SK-N-SH treated with all-trans-retinoic acid at 6 μM for 48 hours (cell line): ENCODE measurements at regions not wholly inside any gene's neighbourhood (a gene's known extent, or its start where the extent isn't known, plus 50 kb on each side); places are given as distances from the start of the nearest gene placed in this dataset.

Experiments
- ATAC-seq: fragments of 200-7000 bp; cut with Tn5 transposase; 3 replicates; pipeline ENCODE4 v1.9.1; 2020; ENCODE audit warnings: mild to moderate bottlenecking, moderate library complexity
- ARNTL ChIP-seq: fragments of 450-650 bp; formaldehyde crosslinking; IDR thresholded peaks from 2 replicates; pipeline ENCODE4 v1.5.0; 2020; ENCODE audit warnings: low read depth, mild to moderate bottlenecking, moderate library complexity, borderline replicate concordance
- BACH2 ChIP-seq: fragments of 250-450 bp; sonication (Bioruptor Pico); IDR thresholded peaks from 2 replicates; pipeline ENCODE4 v1.9.0; 2021; ENCODE audit warnings: mild to moderate bottlenecking, borderline replicate concordance
- CSDC2 ChIP-seq: fragments of 250-450 bp; sonication (Bioruptor Pico); IDR thresholded peaks from 2 replicates; pipeline ENCODE4 v1.5.0; 2020; ENCODE audit warnings: mild to moderate bottlenecking, moderate library complexity
- ESRRG ChIP-seq: fragments of 250-450 bp; sonication (Bioruptor Pico); IDR thresholded peaks from 2 replicates; pipeline ENCODE4 v1.6.1; 2021; ENCODE audit warnings: mild to moderate bottlenecking
- ISL1 ChIP-seq: fragments of 250-450 bp; sonication (Bioruptor Pico); IDR thresholded peaks from 2 replicates; pipeline ENCODE4 v2.1.2; 2022; ENCODE audit warnings: mild to moderate bottlenecking, moderate library complexity
- OSR1 ChIP-seq: fragments of 250-450 bp; sonication (Bioruptor Pico); IDR thresholded peaks from 2 replicates; pipeline ENCODE4 v1.8.0; 2022; ENCODE audit warnings: moderate library complexity, mild to moderate bottlenecking, inconsistent platforms
- PPARA ChIP-seq: fragments of 250-450 bp; sonication (Bioruptor Pico); IDR thresholded peaks from 2 replicates; pipeline ENCODE4 v1.5.0; 2020; ENCODE audit warnings: mild to moderate bottlenecking, borderline replicate concordance
- RARB ChIP-seq: fragments of 250-450 bp; sonication (Bioruptor Pico); IDR thresholded peaks from 2 replicates; pipeline ENCODE4 v1.8.0; 2021; ENCODE audit warnings: mild to moderate bottlenecking, moderate library complexity
- SNAI2 ChIP-seq: fragments of 250-450 bp; sonication (Bioruptor Pico); IDR thresholded peaks from 2 replicates; pipeline ENCODE4 v1.5.0; 2020; ENCODE audit warnings: mild to moderate bottlenecking, moderate library complexity
- TCF4 ChIP-seq: fragments of 250-450 bp; sonication (Bioruptor Pico); IDR thresholded peaks from 2 replicates; pipeline ENCODE4 v1.8.0; 2021; ENCODE audit warnings: mild to moderate bottlenecking, moderate library complexity, borderline replicate concordance
- TOX ChIP-seq: fragments of 250-450 bp; sonication (Bioruptor Pico); IDR thresholded peaks from 2 replicates; pipeline ENCODE4 v1.8.0; 2021; ENCODE audit warnings: mild to moderate bottlenecking, moderate library complexity, borderline replicate concordance
- ZC3H10 ChIP-seq: fragments of 250-450 bp; sonication (Bioruptor Pico); IDR thresholded peaks from 2 replicates; pipeline ENCODE4 v1.5.1; 2021; ENCODE audit warnings: mild to moderate bottlenecking, moderate library complexity
- ZFP30 ChIP-seq: fragments of 450-650 bp; formaldehyde crosslinking; IDR thresholded peaks from 2 replicates; pipeline ENCODE4 v1.5.0; 2022; ENCODE audit warnings: mild to moderate bottlenecking, moderate library complexity
- ZNF565 ChIP-seq: fragments of 450-650 bp; formaldehyde crosslinking; conservative IDR thresholded peaks from 2 replicates; pipeline ENCODE4 v1.5.0; 2020; ENCODE audit warnings: low read depth, mild to moderate bottlenecking, moderate library complexity
- ZNF70 ChIP-seq: fragments of 450-650 bp; formaldehyde crosslinking; IDR thresholded peaks from 2 replicates; pipeline ENCODE4 v1.5.0; 2020; ENCODE audit warnings: mild to moderate bottlenecking, moderate library complexity
- ZNF8 ChIP-seq: fragments of 450-650 bp; formaldehyde crosslinking; IDR thresholded peaks from 2 replicates; pipeline ENCODE4 v1.5.0; 2020; ENCODE audit warnings: mild to moderate bottlenecking, moderate library complexity
- TF ChIP-seq, protein P1 (sequence below): fragments of 250-450 bp; sonication (Bioruptor Pico); IDR thresholded peaks from 2 replicates; pipeline ENCODE4 v1.5.1; 2021; ENCODE audit warnings: mild to moderate bottlenecking, moderate library complexity
- TF ChIP-seq, protein P2 (sequence below): fragments of 250-450 bp; sonication (Bioruptor Pico); IDR thresholded peaks from 2 replicates; pipeline ENCODE4 v1.8.0; 2020; ENCODE audit warnings: mild to moderate bottlenecking, moderate library complexity, borderline replicate concordance
- TF ChIP-seq, protein P3 (sequence below): fragments of 250-450 bp; sonication (Bioruptor Pico); IDR thresholded peaks from 2 replicates; pipeline ENCODE4 v1.8.0; 2021; ENCODE audit warnings: low read depth, mild to moderate bottlenecking, moderate library complexity, borderline replicate concordance
- TF ChIP-seq, protein P4 (sequence below): fragments of 250-450 bp; sonication (Bioruptor Pico); IDR thresholded peaks from 2 replicates; pipeline ENCODE4 v1.5.1; 2020; ENCODE audit warnings: low read depth, mild to moderate bottlenecking, moderate library complexity

DNA sequence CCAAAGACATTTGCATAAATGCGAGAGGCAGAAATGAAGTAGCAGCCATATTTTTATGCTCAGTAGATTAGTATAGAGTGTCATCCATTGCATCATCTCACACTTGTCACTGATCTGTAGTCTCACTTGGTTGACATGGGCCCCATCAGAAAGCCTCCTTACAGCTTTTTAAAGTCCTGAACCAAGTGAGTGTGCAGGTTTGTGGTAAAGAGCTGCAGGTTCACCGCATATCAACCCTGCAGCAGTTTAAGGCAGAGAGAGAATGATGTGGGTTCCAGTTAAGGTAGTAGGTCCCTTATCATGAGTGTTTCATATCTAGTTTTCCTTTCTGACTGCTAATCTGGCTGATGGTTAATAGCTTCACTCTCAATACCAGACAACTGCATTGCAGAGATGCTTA is 1080.3 kb downstream of the NR2F1-AS1 start:
- TF ChIP-seq OSR1 (CRISPR knock-in tag) (no peak), ZFP30 (CRISPR knock-in tag) (no peak), CSDC2 (no peak), PPARA (CRISPR knock-in tag) (no peak), SNAI2 (CRISPR knock-in tag) (no peak), BACH2 (CRISPR knock-in tag) (no peak), RARB (CRISPR knock-in tag) (no peak), ZNF565 (CRISPR knock-in tag) (no peak), ZNF8 (CRISPR knock-in tag) (no peak), TCF4 (CRISPR knock-in tag) (no peak), ESRRG (no peak), ARNTL (CRISPR knock-in tag) (no peak), ZC3H10 (CRISPR knock-in tag) (no peak), ISL1 (no peak), ZNF70 (CRISPR knock-in tag) (no peak), TOX (CRISPR knock-in tag) (no peak)
- TF ChIP-seq, protein P1, sequence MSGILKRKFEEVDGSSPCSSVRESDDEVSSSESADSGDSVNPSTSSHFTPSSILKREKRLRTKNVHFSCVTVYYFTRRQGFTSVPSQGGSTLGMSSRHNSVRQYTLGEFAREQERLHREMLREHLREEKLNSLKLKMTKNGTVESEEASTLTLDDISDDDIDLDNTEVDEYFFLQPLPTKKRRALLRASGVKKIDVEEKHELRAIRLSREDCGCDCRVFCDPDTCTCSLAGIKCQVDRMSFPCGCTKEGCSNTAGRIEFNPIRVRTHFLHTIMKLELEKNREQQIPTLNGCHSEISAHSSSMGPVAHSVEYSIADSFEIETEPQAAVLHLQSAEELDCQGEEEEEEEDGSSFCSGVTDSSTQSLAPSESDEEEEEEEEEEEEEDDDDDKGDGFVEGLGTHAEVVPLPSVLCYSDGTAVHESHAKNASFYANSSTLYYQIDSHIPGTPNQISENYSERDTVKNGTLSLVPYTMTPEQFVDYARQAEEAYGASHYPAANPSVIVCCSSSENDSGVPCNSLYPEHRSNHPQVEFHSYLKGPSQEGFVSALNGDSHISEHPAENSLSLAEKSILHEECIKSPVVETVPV (CRISPR knock-in tag): no peak
- TF ChIP-seq, protein P2, sequence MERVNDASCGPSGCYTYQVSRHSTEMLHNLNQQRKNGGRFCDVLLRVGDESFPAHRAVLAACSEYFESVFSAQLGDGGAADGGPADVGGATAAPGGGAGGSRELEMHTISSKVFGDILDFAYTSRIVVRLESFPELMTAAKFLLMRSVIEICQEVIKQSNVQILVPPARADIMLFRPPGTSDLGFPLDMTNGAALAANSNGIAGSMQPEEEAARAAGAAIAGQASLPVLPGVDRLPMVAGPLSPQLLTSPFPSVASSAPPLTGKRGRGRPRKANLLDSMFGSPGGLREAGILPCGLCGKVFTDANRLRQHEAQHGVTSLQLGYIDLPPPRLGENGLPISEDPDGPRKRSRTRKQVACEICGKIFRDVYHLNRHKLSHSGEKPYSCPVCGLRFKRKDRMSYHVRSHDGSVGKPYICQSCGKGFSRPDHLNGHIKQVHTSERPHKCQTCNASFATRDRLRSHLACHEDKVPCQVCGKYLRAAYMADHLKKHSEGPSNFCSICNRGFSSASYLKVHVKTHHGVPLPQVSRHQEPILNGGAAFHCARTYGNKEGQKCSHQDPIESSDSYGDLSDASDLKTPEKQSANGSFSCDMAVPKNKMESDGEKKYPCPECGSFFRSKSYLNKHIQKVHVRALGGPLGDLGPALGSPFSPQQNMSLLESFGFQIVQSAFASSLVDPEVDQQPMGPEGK (CRISPR knock-in tag): no peak
- TF ChIP-seq, protein P3, sequence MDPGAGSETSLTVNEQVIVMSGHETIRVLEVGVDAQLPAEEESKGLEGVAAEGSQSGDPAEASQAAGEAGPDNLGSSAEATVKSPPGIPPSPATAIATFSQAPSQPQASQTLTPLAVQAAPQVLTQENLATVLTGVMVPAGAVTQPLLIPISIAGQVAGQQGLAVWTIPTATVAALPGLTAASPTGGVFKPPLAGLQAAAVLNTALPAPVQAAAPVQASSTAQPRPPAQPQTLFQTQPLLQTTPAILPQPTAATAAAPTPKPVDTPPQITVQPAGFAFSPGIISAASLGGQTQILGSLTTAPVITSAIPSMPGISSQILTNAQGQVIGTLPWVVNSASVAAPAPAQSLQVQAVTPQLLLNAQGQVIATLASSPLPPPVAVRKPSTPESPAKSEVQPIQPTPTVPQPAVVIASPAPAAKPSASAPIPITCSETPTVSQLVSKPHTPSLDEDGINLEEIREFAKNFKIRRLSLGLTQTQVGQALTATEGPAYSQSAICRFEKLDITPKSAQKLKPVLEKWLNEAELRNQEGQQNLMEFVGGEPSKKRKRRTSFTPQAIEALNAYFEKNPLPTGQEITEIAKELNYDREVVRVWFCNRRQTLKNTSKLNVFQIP (CRISPR knock-in tag): no peak
- no peak for ATAC-seq

DNA sequence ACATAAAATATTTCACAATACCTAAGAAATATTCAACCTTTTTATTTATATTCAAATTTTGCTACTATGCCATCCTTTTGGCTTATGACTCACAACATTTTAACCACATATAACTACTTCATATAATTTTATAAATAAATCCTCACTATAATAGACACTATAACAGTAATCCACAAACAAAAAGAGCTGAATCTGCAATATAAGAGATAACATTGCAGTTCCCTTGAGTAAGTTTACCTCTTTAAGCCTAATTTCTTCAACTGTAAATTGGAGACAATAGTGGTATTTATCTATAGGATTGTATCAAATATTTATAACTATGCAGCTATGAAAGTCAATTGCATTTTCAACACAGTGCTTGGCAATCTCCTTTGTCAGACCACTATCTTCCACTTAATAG is 1084.5 kb downstream of the NR2F1-AS1 start:
- ATAC-seq: no peak
- TF ChIP-seq ESRRG (no peak), TCF4 (CRISPR knock-in tag) (no peak), TOX (CRISPR knock-in tag) (no peak), ZNF8 (CRISPR knock-in tag) (no peak), OSR1 (CRISPR knock-in tag) (no peak), RARB (CRISPR knock-in tag) (no peak), PPARA (CRISPR knock-in tag) (no peak)
- TF ChIP-seq, protein P3 (CRISPR knock-in tag): no peak
- TF ChIP-seq, protein P4, sequence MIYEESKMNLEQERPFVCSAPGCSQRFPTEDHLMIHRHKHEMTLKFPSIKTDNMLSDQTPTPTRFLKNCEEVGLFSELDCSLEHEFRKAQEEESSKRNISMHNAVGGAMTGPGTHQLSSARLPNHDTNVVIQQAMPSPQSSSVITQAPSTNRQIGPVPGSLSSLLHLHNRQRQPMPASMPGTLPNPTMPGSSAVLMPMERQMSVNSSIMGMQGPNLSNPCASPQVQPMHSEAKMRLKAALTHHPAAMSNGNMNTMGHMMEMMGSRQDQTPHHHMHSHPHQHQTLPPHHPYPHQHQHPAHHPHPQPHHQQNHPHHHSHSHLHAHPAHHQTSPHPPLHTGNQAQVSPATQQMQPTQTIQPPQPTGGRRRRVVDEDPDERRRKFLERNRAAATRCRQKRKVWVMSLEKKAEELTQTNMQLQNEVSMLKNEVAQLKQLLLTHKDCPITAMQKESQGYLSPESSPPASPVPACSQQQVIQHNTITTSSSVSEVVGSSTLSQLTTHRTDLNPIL (CRISPR knock-in tag): no peak
- TF ChIP-seq, protein P1 (CRISPR knock-in tag): no peak

DNA sequence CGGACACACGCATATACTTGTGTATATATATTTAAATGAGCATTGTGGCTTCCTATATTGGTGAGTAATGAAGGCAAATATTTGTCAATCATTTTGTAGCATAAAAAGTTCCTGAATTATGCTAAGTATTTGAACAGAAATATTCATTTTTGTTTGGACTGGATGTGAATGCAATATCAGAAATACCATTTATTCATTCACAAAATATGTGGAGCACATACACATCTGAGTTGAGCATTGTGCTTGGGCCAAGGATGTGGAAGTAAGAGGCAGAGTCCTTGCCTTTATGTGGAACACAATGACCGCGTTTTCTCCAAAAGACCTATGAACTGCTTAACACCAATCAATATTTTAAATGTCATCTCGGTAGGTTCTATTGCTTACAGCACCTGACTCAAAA is 1086.5 kb downstream of the NR2F1-AS1 start:
- ATAC-seq: no peak
- TF ChIP-seq ZNF8 (CRISPR knock-in tag) (no peak), RARB (CRISPR knock-in tag) (no peak), ZNF70 (CRISPR knock-in tag) (no peak), ZNF565 (CRISPR knock-in tag) (no peak), ZC3H10 (CRISPR knock-in tag) (no peak), TOX (CRISPR knock-in tag) (no peak), OSR1 (CRISPR knock-in tag) (no peak)
- TF ChIP-seq, protein P1 (CRISPR knock-in tag): no peak
- TF ChIP-seq, protein P3 (CRISPR knock-in tag): no peak
